Psoas muscle (tissue), 7 donors: ENCODE measurements at regions not wholly inside any gene's neighbourhood (a gene's known extent, or its start where the extent isn't known, plus 50 kb on each side); places are given as distances from the start of the nearest gene placed in this dataset.

Source experiments
- ATAC-seq, 4 donors: fragments of 200-7000 bp; cut with Tn5 transposase; one replicate each; pipeline ENCODE4 v1.9.1; 2020; ENCODE audit warnings: moderate library complexity in 3 of 4, mild to moderate bottlenecking in 2 of 4
- DNase-seq, 2 donors: peaks; one replicate each; pipeline ENCODE4 v3.0.0-alpha.2; 2020
- H3K27ac ChIP-seq: fragments of 200-600 bp; one replicate; pipeline ENCODE4 v1.8.0; 2022
- H3K27me3 ChIP-seq, 3 donors: fragments of 200-600 bp in 1 of 3; one replicate each; pipeline versions ENCODE4 v1.6.1 to v1.8.0; 2013 to 2022; ENCODE audit warnings: low read length in 2 of 3, mild to moderate bottlenecking in 2 of 3, moderate library complexity in 1 of 3; ENCODE audit not compliant: insufficient read depth in 3 of 3
- H3K36me3 ChIP-seq, 2 donors: fragments of 200-600 bp in 1 of 2; one replicate each; pipeline versions ENCODE4 v1.6.1 to v1.8.0; 2013 to 2022; ENCODE audit warnings: low read depth in 1 of 2, mild to moderate bottlenecking in 1 of 2, moderate library complexity in 1 of 2; ENCODE audit not compliant: insufficient read depth in 1 of 2
- H3K4me1 ChIP-seq: fragments of 200-600 bp; one replicate; pipeline ENCODE4 v1.8.0; 2022
- H3K4me3 ChIP-seq: fragments of 200-600 bp; one replicate; pipeline ENCODE4 v1.8.0; 2022; ENCODE audit warnings: mild to moderate bottlenecking
- H3K9me3 ChIP-seq: fragments of 200-600 bp; one replicate; pipeline ENCODE4 v1.8.0; 2022
- CTCF ChIP-seq: fragments of 200-600 bp; IDR thresholded peaks from one replicate; pipeline ENCODE4 v1.8.0; 2022; ENCODE audit warnings: antibody characterized with exemption
- WGBS, 3 donors: extraction: QIAGEN DNeasy Blood & Tissue Kit; methylation state at CpG; one replicate each; pipeline versions ENCODE4 v1.1.6 to v1.1.7; 2013; 5-methylcytosine and 5-hydroxymethylcytosine counted together
- intact Hi-C, 2 donors: fragments of 100-400 bp; cut with DNase I; formaldehyde crosslinking; loops; one replicate each; pipeline versions ENCODE4 v1.11.0 to v1.14.2; 2022
- donor health status: healthy with polysubstance abuse.
- donor health status: DM: no; HTN: no; CAD: no; lungs with moderate emphysema.
- donor health status: Bipolar disorder and iron deficiency.
- donor health status: healthy.
- donor health status: DM: yes; HTN: yes; CAD: no.
- donor health status: DM: no; HTN: no; CAD: no.
- donor health status: DM: yes; HTN: yes; CAD: no.

GRCh38 chr6:1104988-1105670, 206.8 kb upstream of the FOXQ1 start:
- WGBS, 3 donors, result 50 to 69% (median 52%) methylated on average over 8 of the region's 8 CpGs
- Histone ChIP-seq H3K27me3 (peaks cover 0 to 6% (median 3%) of the 10 kb centered on the region in 3 donors), H3K27ac (no peak overlapping the region), H3K4me1 (no peaks in the 10 kb centered on the region), H3K36me3 (no peaks in the 10 kb centered on the region), H3K4me3 (no peak overlapping the region), H3K9me3 (no peaks in the 10 kb centered on the region)
- ATAC-seq, result no peak
- intact Hi-C loops, result loop anchor here in 1 of 2 donors (5.0 kb wide), 1 partner anchor 192 kb away; no protein-coding TSS in a partner anchor
- DNase-seq, result no peak
- no peak for TF ChIP-seq CTCF

DNA sequence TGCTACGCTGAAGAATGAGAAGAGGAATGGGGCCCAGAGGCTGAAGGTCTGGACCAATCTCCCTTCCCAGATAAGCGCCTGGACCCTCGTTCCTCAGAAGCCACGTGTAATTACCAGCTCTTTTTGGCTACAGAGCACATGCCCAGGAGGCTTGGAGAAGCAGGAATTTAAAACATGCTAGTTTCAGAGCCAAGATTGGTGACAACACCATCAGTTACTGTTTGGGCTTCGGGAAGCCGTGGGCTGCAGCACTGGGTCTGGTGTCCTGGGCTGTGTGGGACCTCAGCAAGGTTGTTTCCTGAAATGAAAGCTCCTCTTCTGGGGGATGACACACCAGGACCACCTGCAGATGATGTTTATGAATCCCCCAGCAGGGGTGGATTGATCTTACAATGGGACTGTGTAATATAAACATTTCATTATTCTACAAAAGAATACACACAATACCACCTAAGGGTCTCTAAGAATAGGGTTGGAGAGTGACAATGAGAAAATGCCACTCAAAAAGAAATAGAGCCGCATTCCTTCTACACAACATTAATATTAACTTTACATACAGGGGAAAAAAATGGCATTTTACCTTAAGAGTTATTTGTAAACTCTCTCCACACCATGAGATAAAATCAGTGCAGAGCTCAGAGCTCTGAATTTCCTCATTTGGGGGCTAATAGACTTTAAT, 207.8 kb upstream of the FOXQ1 start:
- WGBS, 3 donors, result 35 to 47% (median 47%) methylated on average over 7 of the region's 7 CpGs
- intact Hi-C loops, result no loop called here
- no peaks in the 10 kb centered on the region for H3K4me1 ChIP-seq
- H3K27me3 ChIP-seq, result peaks cover 0 to 12% (median 3%) of the 10 kb centered on the region in 3 donors
- no peaks in the 10 kb centered on the region for H3K36me3 ChIP-seq
- no peak for TF ChIP-seq CTCF
- H3K4me3 ChIP-seq, result no peak overlapping the region
- H3K27ac ChIP-seq, result no peak overlapping the region
- ATAC-seq (no peak), DNase-seq (no peak)
- H3K9me3 ChIP-seq, result no peaks in the 10 kb centered on the region

GRCh38 chr6:1103021-1103420, 208.9 kb upstream of the FOXQ1 start:
- intact Hi-C loops, result no loop called here
- H3K4me3 ChIP-seq, result no peak overlapping the region
- no peaks in the 10 kb centered on the region for H3K36me3 ChIP-seq
- DNase-seq (no peak), ATAC-seq (no peak)
- WGBS, 3 donors, result 43 to 55% (median 50%) methylated on average over 8 of the region's 8 CpGs
- no peaks in the 10 kb centered on the region for H3K4me1 ChIP-seq
- H3K9me3 ChIP-seq, result no peaks in the 10 kb centered on the region
- H3K27me3 ChIP-seq, result peaks cover 0 to 12% (median 3%) of the 10 kb centered on the region in 3 donors
- no peak overlapping the region for H3K27ac ChIP-seq
- TF ChIP-seq CTCF, result no peak

- Histone ChIP-seq H3K27me3 (peaks cover 0 to 12% (median 3%) of the 10 kb centered on the region in 3 donors), H3K36me3 (no peaks in the 10 kb centered on the region), H3K4me1 (no peaks in the 10 kb centered on the region), H3K4me3 (no peak overlapping the region), H3K9me3 (no peaks in the 10 kb centered on the region), H3K27ac (no peak overlapping the region)
- DNase-seq (no peak), ATAC-seq (no peak)
- WGBS, 3 donors, result 38 to 47% (median 39%) methylated on average over 8 of the region's 8 CpGs
- no peak for TF ChIP-seq CTCF
- intact Hi-C loops, result no loop called here
These were observed 211.6 kb upstream of the FOXQ1 start for GRCh38 chr6:1100269-1100668.
